Gastroesophageal sphincter (tissue), 4 donors: ENCODE measurements at regions not wholly inside any gene's neighbourhood (a gene's known extent, or its start where the extent isn't known, plus 50 kb on each side); places are given as distances from the start of the nearest gene placed in this dataset.

ENCODE experiments used
- ATAC-seq: fragments of 150-250 bp; one replicate; pipeline ENCODE4 v1.9.1; 2016; ENCODE audit warnings: mild to moderate bottlenecking, moderate library complexity
- H3K27ac ChIP-seq, 4 donors: fragments of 200-600 bp; sonication (generic) in 3 of 4; 1 replicate in 3 of 4; 2 replicates in 1 of 4; pipeline ENCODE4 v1.5.1; 2016 to 2019
- H3K27me3 ChIP-seq: fragments of 200-600 bp; sonication (generic); one replicate; pipeline ENCODE4 v1.5.1; 2019
- H3K36me3 ChIP-seq, 2 donors: fragments of 200-600 bp; sonication (generic); one replicate each; pipeline ENCODE4 v1.5.1; 2019; ENCODE audit warnings: control low read depth in 1 of 2
- H3K4me1 ChIP-seq, 3 donors: fragments of 200-600 bp; sonication (generic); 1 replicate in 2 of 3; 2 replicates in 1 of 3; pipeline ENCODE4 v1.5.1; 2016 to 2019; ENCODE audit warnings: control low read depth in 2 of 3
- H3K4me3 ChIP-seq, 2 donors: fragments of 200-600 bp; sonication (generic); one replicate each; pipeline ENCODE4 v1.5.1; 2019; ENCODE audit warnings: mild to moderate bottlenecking in 1 of 2, moderate library complexity in 1 of 2
- H3K9me3 ChIP-seq, 3 donors: fragments of 200-600 bp; sonication (generic); one replicate each; pipeline ENCODE4 v1.5.1; 2017 to 2019; ENCODE audit warnings: control low read depth in 2 of 3
- CTCF ChIP-seq, 4 experiments: fragments of 200-600 bp in 2 of 4; fragments of 450-650 bp in 2 of 4; sonication (generic) in 1 of 4; IDR thresholded peaks; one replicate each; pipeline ENCODE4 v1.5.1; 2017 to 2019; ENCODE audit warnings: antibody characterized with exemption in 4 of 4, mild to moderate bottlenecking in 2 of 4, moderate library complexity in 2 of 4
- EP300 ChIP-seq: sonication (generic); formaldehyde crosslinking; IDR thresholded peaks from one replicate; pipeline ENCODE4 v1.6.1; 2017; ENCODE audit warnings: antibody characterized with exemption, mild to moderate bottlenecking
- POLR2A ChIP-seq, 2 donors: fragments of 450-650 bp; IDR thresholded peaks; one replicate each; pipeline ENCODE4 v1.6.1; 2017; ENCODE audit warnings: antibody characterized with exemption in 2 of 2, mild to moderate bottlenecking in 2 of 2, moderate library complexity in 1 of 2
- POLR2AphosphoS5 ChIP-seq: sonication (generic); formaldehyde crosslinking; IDR thresholded peaks from one replicate; pipeline ENCODE4 v1.6.1; 2017; ENCODE audit warnings: antibody characterized with exemption
- WGBS, 2 donors: methylation state at CpG; one replicate each; pipeline ENCODE4 v1.1.5; 2018; ENCODE audit warnings: low coverage in 1 of 2; 5-methylcytosine and 5-hydroxymethylcytosine counted together

GRCh38 chr1:194372266-194372665, 1185.9 kb upstream of the B3GALT2 start:
- no peak overlapping the region for H3K27ac ChIP-seq
- no peaks in the 10 kb centered on the region for H3K27me3 ChIP-seq
- no peak for ATAC-seq
- no peaks in the 10 kb centered on the region for H3K9me3 ChIP-seq
- no peaks in the 10 kb centered on the region for H3K4me1 ChIP-seq
- no peak overlapping the region for H3K4me3 ChIP-seq
- TF ChIP-seq EP300 (no peak), CTCF (IDR thresholded peaks at IDR 0.05) (no peak), POLR2AphosphoS5 (no peak), POLR2A (IDR thresholded peaks at IDR 0.05) (no peak)
- 50 to 80% methylated on average over 1 to 2 of the region's 2 CpGs for WGBS, 2 donors
- no peaks in the 10 kb centered on the region for H3K36me3 ChIP-seq

- Histone ChIP-seq H3K36me3 (no peaks in the 10 kb centered on the region), H3K27ac (no peak overlapping the region), H3K4me3 (no peak overlapping the region), H3K4me1 (no peaks in the 10 kb centered on the region), H3K27me3 (no peaks in the 10 kb centered on the region), H3K9me3 (no peaks in the 10 kb centered on the region)
- 100% methylated on average over 1 of the region's 1 CpG; no CpG with 5 or more reads in 1 of the 2 donors for WGBS, 2 donors
- TF ChIP-seq POLR2AphosphoS5 (no peak), CTCF (IDR thresholded peaks at IDR 0.05) (no peak), EP300 (no peak), POLR2A (IDR thresholded peaks at IDR 0.05) (no peak)
- ATAC-seq, result no peak
These were observed 1183.2 kb upstream of the B3GALT2 start for GRCh38 chr1:194369622-194370021.

GRCh38 chr1:194369060-194369459, 1182.6 kb upstream of the B3GALT2 start:
- TF ChIP-seq CTCF (IDR thresholded peaks at IDR 0.05), result no peak
- no peak for TF ChIP-seq EP300
- TF ChIP-seq POLR2AphosphoS5, result no peak
- TF ChIP-seq POLR2A (IDR thresholded peaks at IDR 0.05), result no peak
- ATAC-seq, result no peak
- Histone ChIP-seq H3K9me3 (no peaks in the 10 kb centered on the region), H3K27me3 (no peaks in the 10 kb centered on the region), H3K36me3 (no peaks in the 10 kb centered on the region), H3K27ac (no peak overlapping the region), H3K4me1 (no peaks in the 10 kb centered on the region), H3K4me3 (no peak overlapping the region)

- no peaks in the 10 kb centered on the region for H3K4me1 ChIP-seq
- no peak for ATAC-seq
- H3K27ac ChIP-seq, result no peak overlapping the region
- H3K9me3 ChIP-seq, result no peaks in the 10 kb centered on the region
- H3K4me3 ChIP-seq, result no peak overlapping the region
- no peak for TF ChIP-seq CTCF (IDR thresholded peaks at IDR 0.05)
- no peak for TF ChIP-seq EP300
- no peak for TF ChIP-seq POLR2AphosphoS5
- TF ChIP-seq POLR2A (IDR thresholded peaks at IDR 0.05), result no peak
- WGBS, 2 donors, result 66 to 72% methylated on average over 2 of the region's 2 CpGs
- no peaks in the 10 kb centered on the region for H3K27me3 ChIP-seq
- no peaks in the 10 kb centered on the region for H3K36me3 ChIP-seq
These were observed 1180.7 kb upstream of the B3GALT2 start for GRCh38 chr1:194367121-194367520.

GRCh38 chr1:194366705-194367104, 1180.3 kb upstream of the B3GALT2 start:
- H3K27ac ChIP-seq, result no peak overlapping the region
- no peaks in the 10 kb centered on the region for H3K9me3 ChIP-seq
- no peak for ATAC-seq
- WGBS, 2 donors, result 50 to 89% methylated on average over 1 of the region's 1 CpG
- H3K27me3 ChIP-seq, result no peaks in the 10 kb centered on the region
- H3K4me3 ChIP-seq, result no peak overlapping the region
- H3K4me1 ChIP-seq, result no peaks in the 10 kb centered on the region
- TF ChIP-seq POLR2A (IDR thresholded peaks at IDR 0.05) (no peak), POLR2AphosphoS5 (no peak), EP300 (no peak), CTCF (IDR thresholded peaks at IDR 0.05) (no peak)
- H3K36me3 ChIP-seq, result no peaks in the 10 kb centered on the region
